ENCODE measurements at regions not wholly inside any gene's neighbourhood (a gene's known extent, or its start where the extent isn't known, plus 50 kb on each side); places are given as distances from the start of the nearest gene placed in this dataset.
A peak's percentile ranks its signal among the peaks of the same experiment; 100 is the strongest.

GRCh38 chr3:40971191-40972168, 227.8 kb upstream of the CTNNB1 start:
- TF ChIP-seq CTCF (IDR thresholded peaks at IDR 0.05) (peak; percentile 16 to 40 (median 22)), POLR2A (IDR thresholded peaks at IDR 0.05) (no peak), POLR2AphosphoS5 (IDR thresholded peaks at IDR 0.05) (peak; percentile 64 to 91 (median 66))

All from breast epithelium (tissue), 3 donors.